ENCODE measurements at regions not wholly inside any gene's neighbourhood (a gene's known extent, or its start where the extent isn't known, plus 50 kb on each side); places are given as distances from the start of the nearest gene placed in this dataset.

DNA sequence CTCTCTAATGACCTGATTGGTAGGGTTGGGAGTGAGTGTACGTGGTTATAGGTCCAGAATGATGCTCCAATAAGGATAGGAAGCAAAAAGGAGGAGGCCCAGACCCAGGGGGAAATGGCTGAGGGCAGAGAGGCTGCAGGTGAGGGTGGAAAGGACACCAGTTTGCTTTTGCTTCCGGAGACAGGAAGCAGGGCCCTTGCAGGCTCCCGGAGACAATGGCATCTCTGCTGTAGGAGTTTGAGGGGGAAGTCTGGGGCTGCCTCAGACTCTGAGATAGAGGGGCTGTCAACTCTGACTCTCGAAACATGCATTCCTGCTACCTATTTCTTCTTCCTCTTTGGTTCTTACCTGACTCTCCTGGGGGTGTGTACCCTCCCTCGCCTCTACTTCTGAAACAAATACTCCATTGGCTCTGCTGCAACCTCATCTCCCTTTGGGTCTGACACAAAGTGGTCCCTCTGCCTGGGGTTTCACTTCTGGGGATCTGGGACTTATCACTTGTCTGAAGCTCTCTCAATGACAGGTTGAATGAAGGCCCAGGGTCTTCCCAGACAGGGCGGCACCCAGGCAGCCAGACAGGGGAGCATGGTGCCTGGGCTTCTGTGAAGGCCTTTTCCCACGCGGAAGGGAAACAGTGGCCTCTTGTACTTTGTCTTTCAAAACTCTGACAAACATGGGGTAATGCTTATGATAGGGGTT lies 61.5 kb downstream of the CHRD start (continued):
- TF ChIP-seq, protein P1, sequence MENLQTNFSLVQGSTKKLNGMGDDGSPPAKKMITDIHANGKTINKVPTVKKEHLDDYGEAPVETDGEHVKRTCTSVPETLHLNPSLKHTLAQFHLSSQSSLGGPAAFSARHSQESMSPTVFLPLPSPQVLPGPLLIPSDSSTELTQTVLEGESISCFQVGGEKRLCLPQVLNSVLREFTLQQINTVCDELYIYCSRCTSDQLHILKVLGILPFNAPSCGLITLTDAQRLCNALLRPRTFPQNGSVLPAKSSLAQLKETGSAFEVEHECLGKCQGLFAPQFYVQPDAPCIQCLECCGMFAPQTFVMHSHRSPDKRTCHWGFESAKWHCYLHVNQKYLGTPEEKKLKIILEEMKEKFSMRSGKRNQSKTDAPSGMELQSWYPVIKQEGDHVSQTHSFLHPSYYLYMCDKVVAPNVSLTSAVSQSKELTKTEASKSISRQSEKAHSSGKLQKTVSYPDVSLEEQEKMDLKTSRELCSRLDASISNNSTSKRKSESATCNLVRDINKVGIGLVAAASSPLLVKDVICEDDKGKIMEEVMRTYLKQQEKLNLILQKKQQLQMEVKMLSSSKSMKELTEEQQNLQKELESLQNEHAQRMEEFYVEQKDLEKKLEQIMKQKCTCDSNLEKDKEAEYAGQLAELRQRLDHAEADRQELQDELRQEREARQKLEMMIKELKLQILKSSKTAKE (IDR thresholded peaks at IDR 0.05; ENCODE audit: low read depth, poor library complexity, severe bottlenecking), result no peak
- no peak for TF ChIP-seq GABPA (IDR thresholded peaks at IDR 0.05; ENCODE audit: low read depth)
- TF ChIP-seq MTA2 (IDR thresholded peaks at IDR 0.05; ENCODE audit: low read depth), result no peak
- TF ChIP-seq, protein P2, sequence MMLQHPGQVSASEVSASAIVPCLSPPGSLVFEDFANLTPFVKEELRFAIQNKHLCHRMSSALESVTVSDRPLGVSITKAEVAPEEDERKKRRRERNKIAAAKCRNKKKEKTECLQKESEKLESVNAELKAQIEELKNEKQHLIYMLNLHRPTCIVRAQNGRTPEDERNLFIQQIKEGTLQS (IDR thresholded peaks at IDR 0.05; ENCODE audit: borderline replicate concordance, extremely low read depth, low read depth, low read length), result no peak
- TF ChIP-seq TARDBP (IDR thresholded peaks at IDR 0.05; ENCODE audit: borderline replicate concordance), result no peak
- no peak for TF ChIP-seq RB1 (IDR thresholded peaks at IDR 0.05; ENCODE audit: borderline replicate concordance)

DNA sequence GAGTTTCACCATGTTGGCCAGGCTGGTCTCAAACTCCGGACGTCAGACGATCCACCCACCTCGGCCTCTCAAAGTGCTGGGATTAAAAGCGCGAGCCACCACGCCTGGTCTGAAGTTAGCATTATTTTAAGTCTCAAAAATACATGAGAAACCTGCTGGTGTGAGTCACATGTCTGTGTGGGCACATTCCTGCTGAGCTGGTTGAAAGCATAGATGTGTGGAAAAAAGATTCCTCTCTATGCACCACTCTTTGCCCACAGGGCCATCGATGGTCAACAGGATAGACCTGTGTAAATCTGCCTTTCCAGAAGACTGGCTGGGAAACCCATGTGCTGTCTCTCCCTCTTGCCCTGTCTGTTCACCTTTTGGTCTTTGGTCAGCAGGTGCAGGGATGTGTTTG lies 63.5 kb downstream of the CHRD start:
- no peak overlapping the region for H3K4me2 ChIP-seq (ENCODE audit: control insufficient read depth, insufficient read depth)
- CTCF ChIA-PET, result no interaction called here
- H3K27me3 ChIP-seq (replicated peaks in 1 of 2; ENCODE audit: control insufficient read depth in 2 of 2, insufficient read depth in 2 of 2, low read length in 1 of 2), result no peaks in the 10 kb centered on the region; a peak in 2 of 4 replicates
- BruUV-seq (replicated peaks), result no TSS peak
- in situ Hi-C loops (cut with MboI) (no loop called here), intact Hi-C loops (cut with micrococcal nuclease; ENCODE audit: unreplicated experiment) (no loop called here)
- no peaks in the 10 kb centered on the region for H3K36me3 ChIP-seq (ENCODE audit: control insufficient read depth in 2 of 2, insufficient read depth in 2 of 2, low read length in 1 of 2)
- POLR2A ChIA-PET, result no interaction called here
- no peaks in the 10 kb centered on the region for H3K9me3 ChIP-seq (replicated peaks; ENCODE audit: control insufficient read depth, insufficient read depth, low read length)
- SMC1A ChIA-PET (ENCODE audit: uncharacterized antibody, unreplicated experiment), result interaction anchor here (1.0 kb wide), 1 partner anchor 31 kb away, joined by 3 read pairs; no protein-coding TSS in a partner anchor
- H3K27ac ChIP-seq (ENCODE audit: control insufficient read depth, insufficient read depth), result no peak overlapping the region
- WGBS (ENCODE audit: insufficient coverage, insufficient replicate concordance, low lambda C conversion rate, missing lambda C conversion rate), result 38% methylated on average over 8 of the region's 8 CpGs
- no peaks in the 10 kb centered on the region for H3K4me1 ChIP-seq (ENCODE audit: control insufficient read depth, insufficient read depth, low read length)
- no peaks in the 10 kb centered on the region for H4K20me1 ChIP-seq (ENCODE audit: control insufficient read depth, insufficient read depth)
- H3K9ac ChIP-seq (ENCODE audit: control insufficient read depth, insufficient read depth, low read length), result no peak overlapping the region
- FAIRE-seq (no peak), ATAC-seq (no peak), DNase-seq (ENCODE audit: low read depth, low spot score) (no peak)
- H2AFZ ChIP-seq (ENCODE audit: control insufficient read depth, low read depth, low read length), result no peak overlapping the region
- H3K4me3 ChIP-seq, result no peak overlapping the region
- no peaks in the 10 kb centered on the region for H3K79me2 ChIP-seq (ENCODE audit: control insufficient read depth, insufficient read depth, low read length)
- RAD21 ChIA-PET (ENCODE audit: unreplicated experiment), result no interaction called here
- TF ChIP-seq, protein P3, sequence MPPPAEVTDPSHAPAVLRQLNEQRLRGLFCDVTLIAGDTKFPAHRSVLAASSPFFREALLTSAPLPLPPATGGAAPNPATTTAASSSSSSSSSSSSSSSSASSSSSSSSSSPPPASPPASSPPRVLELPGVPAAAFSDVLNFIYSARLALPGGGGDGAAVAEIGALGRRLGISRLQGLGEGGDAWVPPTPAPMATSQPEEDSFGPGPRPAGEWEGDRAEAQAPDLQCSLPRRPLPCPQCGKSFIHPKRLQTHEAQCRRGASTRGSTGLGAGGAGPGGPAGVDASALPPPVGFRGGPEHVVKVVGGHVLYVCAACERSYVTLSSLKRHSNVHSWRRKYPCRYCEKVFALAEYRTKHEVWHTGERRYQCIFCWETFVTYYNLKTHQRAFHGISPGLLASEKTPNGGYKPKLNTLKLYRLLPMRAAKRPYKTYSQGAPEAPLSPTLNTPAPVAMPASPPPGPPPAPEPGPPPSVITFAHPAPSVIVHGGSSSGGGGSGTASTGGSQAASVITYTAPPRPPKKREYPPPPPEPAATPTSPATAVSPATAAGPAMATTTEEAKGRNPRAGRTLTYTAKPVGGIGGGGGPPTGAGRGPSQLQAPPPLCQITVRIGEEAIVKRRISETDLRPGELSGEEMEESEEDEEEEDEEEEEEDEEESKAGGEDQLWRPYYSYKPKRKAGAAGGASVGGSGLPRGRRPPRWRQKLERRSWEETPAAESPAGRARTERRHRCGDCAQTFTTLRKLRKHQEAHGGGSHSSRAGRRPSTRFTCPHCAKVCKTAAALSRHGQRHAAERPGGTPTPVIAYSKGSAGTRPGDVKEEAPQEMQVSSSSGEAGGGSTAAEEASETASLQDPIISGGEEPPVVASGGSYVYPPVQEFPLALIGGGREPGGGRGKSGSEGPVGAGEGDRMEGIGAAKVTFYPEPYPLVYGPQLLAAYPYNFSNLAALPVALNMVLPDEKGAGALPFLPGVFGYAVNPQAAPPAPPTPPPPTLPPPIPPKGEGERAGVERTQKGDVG (CRISPR knock-in tag; IDR thresholded peaks at IDR 0.05), result no peak
- TF ChIP-seq, protein P4, sequence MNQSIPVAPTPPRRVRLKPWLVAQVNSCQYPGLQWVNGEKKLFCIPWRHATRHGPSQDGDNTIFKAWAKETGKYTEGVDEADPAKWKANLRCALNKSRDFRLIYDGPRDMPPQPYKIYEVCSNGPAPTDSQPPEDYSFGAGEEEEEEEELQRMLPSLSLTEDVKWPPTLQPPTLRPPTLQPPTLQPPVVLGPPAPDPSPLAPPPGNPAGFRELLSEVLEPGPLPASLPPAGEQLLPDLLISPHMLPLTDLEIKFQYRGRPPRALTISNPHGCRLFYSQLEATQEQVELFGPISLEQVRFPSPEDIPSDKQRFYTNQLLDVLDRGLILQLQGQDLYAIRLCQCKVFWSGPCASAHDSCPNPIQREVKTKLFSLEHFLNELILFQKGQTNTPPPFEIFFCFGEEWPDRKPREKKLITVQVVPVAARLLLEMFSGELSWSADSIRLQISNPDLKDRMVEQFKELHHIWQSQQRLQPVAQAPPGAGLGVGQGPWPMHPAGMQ (IDR thresholded peaks at IDR 0.05; ENCODE audit: borderline replicate concordance), result no peak
- TF ChIP-seq PML (IDR thresholded peaks at IDR 0.05; ENCODE audit: low read length), result no peak
- TF ChIP-seq IKZF2 (IDR thresholded peaks at IDR 0.05), result no peak
- TF ChIP-seq POLR2AphosphoS5 (IDR thresholded peaks at IDR 0.05; ENCODE audit: low read length), result no peak
- TF ChIP-seq HDAC6 (IDR thresholded peaks at IDR 0.05; ENCODE audit: unreplicated experiment), result no peak
- no peak for TF ChIP-seq ZSCAN29 (IDR thresholded peaks at IDR 0.05)
